Naive thymus-derived CD4-positive, alpha-beta T cell (primary cell): ENCODE measurements at regions not wholly inside any gene's neighbourhood (a gene's known extent, or its start where the extent isn't known, plus 50 kb on each side); places are given as distances from the start of the nearest gene placed in this dataset.

Source experiments
- ATAC-seq: fragments of 150-1000 bp; cut with Tn5 transposase; 2 replicates; pipeline ENCODE4 v1.10.0; 2021; ENCODE audit warnings: mild to moderate bottlenecking, moderate library complexity
- CTCF ChIA-PET: fragments of 350-600 bp; sonication (Branson Sonifier 250); formaldehyde crosslinking; loops from one replicate; lab custom pipeline; 2021; ENCODE audit warnings: antibody characterized with exemption; lab: Charles Lee
- POLR2A ChIA-PET: fragments of 350-600 bp; sonication (Branson Sonifier 250); formaldehyde crosslinking; loops from one replicate; lab custom pipeline; 2021; ENCODE audit warnings: antibody characterized with exemption, inconsistent platforms; lab: Charles Lee
- DNase-seq, 9 donors: peaks; one replicate each; pipeline versions ENCODE4 v3.0.0 to v3.0.0-alpha.2; 2020 to 2022; ENCODE audit warnings: mixed read lengths in 1 of 9
- H3K27ac ChIP-seq: one replicate; pipeline ENCODE4 v1.7.0; 2013; ENCODE audit warnings: mild to moderate bottlenecking, low read depth, low read length, moderate library complexity
- H3K27me3 ChIP-seq, 2 donors: one replicate each; pipeline ENCODE4 v1.7.0; 2013; ENCODE audit warnings: low read length in 2 of 2, mild to moderate bottlenecking in 2 of 2, moderate library complexity in 2 of 2; ENCODE audit not compliant: control insufficient read depth in 2 of 2, insufficient read depth in 2 of 2
- H3K36me3 ChIP-seq, 3 experiments: 1 replicate in 2 of 3; 2 replicates in 1 of 3; pipeline ENCODE4 v1.7.0; 2013; ENCODE audit warnings: low read length in 3 of 3, mild to moderate bottlenecking in 3 of 3, moderate library complexity in 1 of 3; ENCODE audit not compliant: insufficient read depth in 3 of 3, control insufficient read depth in 2 of 3
- H3K4me1 ChIP-seq, 2 donors: one replicate each; pipeline ENCODE4 v1.7.0; 2013; ENCODE audit warnings: low read length in 2 of 2, mild to moderate bottlenecking in 2 of 2, moderate library complexity in 1 of 2; ENCODE audit not compliant: control insufficient read depth in 2 of 2, insufficient read depth in 2 of 2
- H3K4me3 ChIP-seq: 2 replicates; pipeline ENCODE4 v1.7.0; 2013; ENCODE audit warnings: mild to moderate bottlenecking, low read length
- H3K9me3 ChIP-seq, 3 experiments: 1 replicate in 2 of 3; 2 replicates in 1 of 3; pipeline ENCODE4 v1.7.0; 2013; ENCODE audit warnings: low read length in 3 of 3; ENCODE audit not compliant: control insufficient read depth in 2 of 3
- H3K27ac Mint-ChIP-seq, 9 donors: one replicate each; pipeline ENCODE4 v1.8.0; 2020 to 2022; ENCODE audit warnings: mixed read lengths in 9 of 9, mild to moderate bottlenecking in 8 of 9, moderate library complexity in 5 of 9, inconsistent platforms in 2 of 9
- H3K27me3 Mint-ChIP-seq, 5 donors: one replicate each; pipeline ENCODE4 v1.8.0; 2021 to 2022; ENCODE audit warnings: mixed read lengths in 5 of 5, mild to moderate bottlenecking in 1 of 5
- H3K36me3 Mint-ChIP-seq, 5 donors: one replicate each; pipeline ENCODE4 v1.8.0; 2020 to 2022; ENCODE audit warnings: mixed read lengths in 5 of 5, mild to moderate bottlenecking in 3 of 5, inconsistent platforms in 1 of 5
- H3K4me1 Mint-ChIP-seq, 7 donors: one replicate each; pipeline ENCODE4 v1.8.0; 2020 to 2022; ENCODE audit warnings: mixed read lengths in 7 of 7, mild to moderate bottlenecking in 3 of 7, inconsistent platforms in 1 of 7
- H3K4me3 Mint-ChIP-seq, 10 donors: one replicate each; pipeline ENCODE4 v1.8.0; 2020 to 2022; ENCODE audit warnings: mild to moderate bottlenecking in 10 of 10, mixed read lengths in 10 of 10, moderate library complexity in 6 of 10, inconsistent platforms in 2 of 10
- H3K9me3 Mint-ChIP-seq, 11 donors: one replicate each; pipeline ENCODE4 v1.8.0; 2020 to 2022; ENCODE audit warnings: mixed read lengths in 11 of 11, mild to moderate bottlenecking in 4 of 11, inconsistent platforms in 1 of 11, moderate library complexity in 1 of 11
- intact Hi-C, 2 donors: fragments of 100-400 bp; cut with micrococcal nuclease; formaldehyde crosslinking; loops; one replicate each; pipeline ENCODE4 v1.15.1; 2023

DNA sequence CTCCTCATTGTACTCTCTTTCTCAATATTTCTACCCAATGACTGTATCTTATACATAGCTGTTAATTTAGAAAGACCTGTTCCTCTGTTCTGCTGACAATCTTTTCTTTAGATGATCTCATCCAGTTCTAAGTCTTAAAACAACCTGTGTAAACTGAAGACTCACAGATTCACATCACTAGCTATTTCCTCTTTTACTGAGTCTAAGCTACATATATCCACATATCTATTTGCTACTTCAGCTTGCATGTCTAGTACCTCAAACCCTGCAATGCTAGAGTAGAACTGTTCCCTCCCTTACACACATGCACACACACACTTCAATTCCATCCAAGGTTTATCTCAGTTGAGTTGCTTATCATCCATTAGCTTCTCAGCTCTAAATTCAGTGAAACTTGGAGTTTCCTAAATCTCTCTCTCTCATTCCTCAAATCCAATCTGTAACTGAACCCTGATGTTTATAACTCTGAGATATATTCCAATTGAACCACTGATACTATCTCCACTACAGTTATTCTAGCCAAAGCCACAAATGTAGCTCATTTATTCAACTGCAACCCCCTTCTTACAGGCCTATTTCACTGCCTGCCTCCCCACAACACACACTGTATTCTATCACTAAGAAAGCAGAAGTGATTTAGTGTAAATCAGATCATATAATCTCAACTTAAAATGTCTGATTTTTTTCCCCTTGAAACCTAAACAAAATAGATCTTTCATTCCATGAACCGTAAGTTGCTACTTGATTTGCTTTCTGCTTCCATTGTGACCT, 1036.8 kb upstream of the POT1 start:
- H3K27ac Mint-ChIP-seq, result no peak overlapping the region
- Histone ChIP-seq H3K27me3 (no peaks in the 10 kb centered on the region), H3K36me3 (no peaks in the 10 kb centered on the region), H3K27ac (no peak overlapping the region), H3K4me3 (no peak overlapping the region), H3K9me3 (no peaks in the 10 kb centered on the region), H3K4me1 (no peaks in the 10 kb centered on the region)
- ATAC-seq (no peak), DNase-seq (no peak)
- H3K4me3 Mint-ChIP-seq, result no peak overlapping the region
- H3K4me1 Mint-ChIP-seq, result no peaks in the 10 kb centered on the region
- ChIA-PET CTCF (no interaction called here), POLR2A (no interaction called here)
- no peaks in the 10 kb centered on the region for H3K27me3 Mint-ChIP-seq
- H3K9me3 Mint-ChIP-seq, result peaks cover 0 to 15% (median 2%) of the 10 kb centered on the region in 11 donors
- no peaks in the 10 kb centered on the region for H3K36me3 Mint-ChIP-seq
- intact Hi-C loops, result no loop called here

DNA sequence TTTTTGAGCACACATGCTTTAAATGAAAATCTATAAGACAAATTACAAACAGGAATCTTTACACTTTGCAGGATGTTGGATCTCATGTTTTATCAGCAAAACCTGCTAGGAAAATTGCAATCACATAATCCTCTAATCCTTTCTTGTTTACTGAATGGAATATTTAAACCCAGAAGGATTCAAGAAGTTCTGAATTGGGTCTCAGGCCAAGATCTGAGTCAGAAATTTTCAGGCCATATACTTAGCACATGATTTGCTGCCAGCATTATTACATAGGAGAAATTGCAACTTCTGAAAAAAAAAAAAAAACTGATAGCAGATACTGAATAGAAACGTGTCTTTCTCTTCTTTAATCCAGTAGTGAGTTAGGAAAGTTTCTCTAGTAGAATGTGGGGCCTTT, 1005.3 kb upstream of the POT1 start:
- DNase-seq (no peak), ATAC-seq (no peak)
- Mint-ChIP-seq H3K4me3 (no peak overlapping the region), H3K9me3 (peaks cover 0 to 8% (median 3%) of the 10 kb centered on the region in 11 donors), H3K27ac (no peak overlapping the region), H3K27me3 (no peaks in the 10 kb centered on the region), H3K4me1 (no peaks in the 10 kb centered on the region), H3K36me3 (no peaks in the 10 kb centered on the region)
- Histone ChIP-seq H3K9me3 (no peaks in the 10 kb centered on the region), H3K4me3 (no peak overlapping the region), H3K4me1 (no peaks in the 10 kb centered on the region), H3K27ac (no peak overlapping the region), H3K27me3 (no peaks in the 10 kb centered on the region), H3K36me3 (no peaks in the 10 kb centered on the region)
- POLR2A ChIA-PET, result no interaction called here
- intact Hi-C loops, result no loop called here
- CTCF ChIA-PET, result no interaction called here

- no peak overlapping the region for H3K27ac ChIP-seq
- no peak overlapping the region for H3K4me3 Mint-ChIP-seq
- ATAC-seq, result no peak
Measured at GRCh38 chr7:125934539-125934938, 1004.9 kb upstream of the POT1 start.

DNA sequence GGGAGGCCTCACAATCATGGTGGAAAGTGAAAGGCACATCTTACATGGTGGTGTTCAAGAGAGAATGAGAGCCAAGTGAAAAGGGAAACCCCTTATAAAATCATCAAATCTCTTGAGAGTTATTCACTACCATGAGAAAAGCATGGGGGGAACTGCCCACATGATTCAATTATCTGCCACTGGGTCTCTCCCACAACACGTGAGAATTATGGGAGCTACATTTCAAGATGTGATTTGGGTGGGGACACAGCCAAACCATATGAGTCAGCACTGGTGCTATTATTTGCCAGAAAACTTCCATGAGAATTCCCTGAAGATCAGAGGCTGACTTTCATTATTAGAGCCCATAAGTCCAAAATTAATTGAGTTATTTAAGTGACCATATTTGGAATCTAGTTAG, 1001.2 kb upstream of the POT1 start:
- Mint-ChIP-seq H3K4me3 (no peak overlapping the region), H3K27me3 (no peaks in the 10 kb centered on the region), H3K9me3 (peaks cover 0 to 9% (median 0%) of the 10 kb centered on the region in 11 donors), H3K4me1 (no peaks in the 10 kb centered on the region), H3K36me3 (no peaks in the 10 kb centered on the region), H3K27ac (no peak overlapping the region)
- intact Hi-C loops, result no loop called here
- POLR2A ChIA-PET, result no interaction called here
- H3K27ac ChIP-seq, result no peak overlapping the region
- ATAC-seq (no peak), DNase-seq (no peak)
- no peaks in the 10 kb centered on the region for H3K4me1 ChIP-seq
- H3K9me3 ChIP-seq, result no peaks in the 10 kb centered on the region
- CTCF ChIA-PET, result no interaction called here
- no peaks in the 10 kb centered on the region for H3K27me3 ChIP-seq
- no peaks in the 10 kb centered on the region for H3K36me3 ChIP-seq
- H3K4me3 ChIP-seq, result no peak overlapping the region

More at GRCh38 chr7:125934539-125934938, 1004.9 kb upstream of the POT1 start:
- DNase-seq, result no peak
- CTCF ChIA-PET, result no interaction called here
- intact Hi-C loops, result no loop called here
- no peaks in the 10 kb centered on the region for H3K36me3 Mint-ChIP-seq
- peaks cover 0 to 8% (median 2%) of the 10 kb centered on the region in 11 donors for H3K9me3 Mint-ChIP-seq
- H3K27me3 Mint-ChIP-seq, result no peaks in the 10 kb centered on the region
- POLR2A ChIA-PET, result no interaction called here
- no peaks in the 10 kb centered on the region for H3K4me1 Mint-ChIP-seq
- Histone ChIP-seq H3K36me3 (no peaks in the 10 kb centered on the region), H3K9me3 (no peaks in the 10 kb centered on the region), H3K4me3 (no peak overlapping the region), H3K27me3 (no peaks in the 10 kb centered on the region), H3K4me1 (no peaks in the 10 kb centered on the region)
- no peak overlapping the region for H3K27ac Mint-ChIP-seq

DNA sequence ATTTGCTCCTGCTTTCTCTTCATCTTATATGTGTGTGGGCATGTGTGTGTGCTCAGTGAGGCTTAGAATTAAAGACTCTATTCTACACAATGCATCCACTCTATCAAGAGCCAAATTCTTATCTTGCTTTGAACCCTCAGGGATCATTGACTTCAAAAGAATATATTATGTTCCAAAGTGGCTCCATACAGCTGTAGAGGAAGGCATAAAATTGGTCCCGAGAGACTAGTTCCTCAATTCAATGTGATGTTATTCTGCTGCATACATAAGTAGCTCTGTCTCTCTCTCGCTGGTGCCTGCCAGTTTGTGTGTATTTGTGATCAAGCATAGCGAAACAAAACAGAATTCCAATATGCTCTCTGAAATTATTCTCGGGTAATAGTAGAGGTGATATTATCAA, 997.9 kb upstream of the POT1 start:
- Mint-ChIP-seq H3K4me3 (no peak overlapping the region), H3K9me3 (peaks cover 0 to 14% (median 0%) of the 10 kb centered on the region in 11 donors), H3K27ac (no peak overlapping the region), H3K36me3 (no peaks in the 10 kb centered on the region), H3K4me1 (no peaks in the 10 kb centered on the region), H3K27me3 (no peaks in the 10 kb centered on the region)
- Histone ChIP-seq H3K4me3 (no peak overlapping the region), H3K4me1 (no peaks in the 10 kb centered on the region), H3K36me3 (no peaks in the 10 kb centered on the region), H3K27me3 (no peaks in the 10 kb centered on the region), H3K9me3 (no peaks in the 10 kb centered on the region), H3K27ac (no peak overlapping the region)
- ATAC-seq (no peak), DNase-seq (no peak)
- CTCF ChIA-PET, result no interaction called here
- POLR2A ChIA-PET, result no interaction called here
- intact Hi-C loops, result no loop called here

DNA sequence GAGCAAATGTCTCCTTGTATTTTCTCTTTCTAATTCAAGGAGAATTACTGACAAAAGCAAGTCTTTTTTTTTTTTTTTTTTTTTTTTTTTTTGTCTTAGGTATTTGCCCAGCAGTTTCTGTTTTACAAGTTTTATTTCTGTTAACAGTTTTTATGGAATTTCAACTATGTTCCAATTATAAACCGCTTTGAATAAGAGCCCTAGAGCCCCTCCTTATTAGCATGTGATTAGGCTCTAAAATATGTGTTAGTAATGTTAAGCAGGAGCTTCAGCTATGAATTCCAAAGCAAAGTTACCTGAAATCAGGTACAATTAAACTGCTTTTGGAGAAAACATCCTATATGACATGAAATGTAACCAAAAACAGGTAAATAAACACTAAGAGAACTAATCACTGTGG, 997.0 kb upstream of the POT1 start:
- ATAC-seq (no peak), DNase-seq (no peak)
- no peaks in the 10 kb centered on the region for H3K4me1 Mint-ChIP-seq
- CTCF ChIA-PET, result no interaction called here
- Histone ChIP-seq H3K36me3 (no peaks in the 10 kb centered on the region), H3K4me3 (no peak overlapping the region), H3K27me3 (no peaks in the 10 kb centered on the region), H3K9me3 (no peaks in the 10 kb centered on the region), H3K4me1 (no peaks in the 10 kb centered on the region), H3K27ac (no peak overlapping the region)
- intact Hi-C loops, result no loop called here
- H3K9me3 Mint-ChIP-seq, result peaks cover 0 to 14% (median 0%) of the 10 kb centered on the region in 11 donors
- POLR2A ChIA-PET, result no interaction called here
- no peak overlapping the region for H3K4me3 Mint-ChIP-seq
- no peaks in the 10 kb centered on the region for H3K36me3 Mint-ChIP-seq
- no peaks in the 10 kb centered on the region for H3K27me3 Mint-ChIP-seq
- no peak overlapping the region for H3K27ac Mint-ChIP-seq

DNA sequence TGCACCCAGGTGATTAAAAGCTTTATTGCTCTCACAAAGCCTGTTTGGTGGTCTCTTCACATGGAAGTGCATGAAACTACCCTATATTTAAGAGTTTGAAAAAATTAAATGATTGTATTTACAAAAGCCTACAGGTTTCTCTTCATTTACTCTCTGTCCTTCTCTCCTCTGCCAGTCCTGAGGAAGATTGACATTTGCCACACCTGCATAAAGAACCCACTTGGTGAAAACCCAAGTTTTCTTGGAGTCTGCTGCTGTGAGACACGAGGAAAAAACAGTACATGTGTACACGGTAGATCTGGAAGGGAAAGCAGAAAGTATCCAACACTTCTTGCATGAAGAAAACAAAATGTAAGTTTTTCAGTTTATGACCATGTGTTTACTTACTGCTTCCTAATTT, 994.4 kb upstream of the POT1 start:
- intact Hi-C loops, result no loop called here
- ATAC-seq, result no peak
- ChIA-PET POLR2A (no interaction called here), CTCF (no interaction called here)
- no peak for DNase-seq
- no peak overlapping the region for H3K4me3 ChIP-seq
- no peaks in the 10 kb centered on the region for H3K4me1 ChIP-seq
- no peaks in the 10 kb centered on the region for H3K36me3 ChIP-seq
- Mint-ChIP-seq H3K9me3 (peaks cover 0 to 13% (median 3%) of the 10 kb centered on the region in 11 donors), H3K27me3 (no peaks in the 10 kb centered on the region), H3K27ac (no peak overlapping the region), H3K36me3 (no peaks in the 10 kb centered on the region), H3K4me3 (no peak overlapping the region), H3K4me1 (no peaks in the 10 kb centered on the region)
- H3K27ac ChIP-seq, result no peak overlapping the region
- H3K27me3 ChIP-seq, result no peaks in the 10 kb centered on the region
- no peaks in the 10 kb centered on the region for H3K9me3 ChIP-seq
